ENCODE measurements at regions not wholly inside any gene's neighbourhood (a gene's known extent, or its start where the extent isn't known, plus 50 kb on each side); places are given as distances from the start of the nearest gene placed in this dataset.

DNA sequence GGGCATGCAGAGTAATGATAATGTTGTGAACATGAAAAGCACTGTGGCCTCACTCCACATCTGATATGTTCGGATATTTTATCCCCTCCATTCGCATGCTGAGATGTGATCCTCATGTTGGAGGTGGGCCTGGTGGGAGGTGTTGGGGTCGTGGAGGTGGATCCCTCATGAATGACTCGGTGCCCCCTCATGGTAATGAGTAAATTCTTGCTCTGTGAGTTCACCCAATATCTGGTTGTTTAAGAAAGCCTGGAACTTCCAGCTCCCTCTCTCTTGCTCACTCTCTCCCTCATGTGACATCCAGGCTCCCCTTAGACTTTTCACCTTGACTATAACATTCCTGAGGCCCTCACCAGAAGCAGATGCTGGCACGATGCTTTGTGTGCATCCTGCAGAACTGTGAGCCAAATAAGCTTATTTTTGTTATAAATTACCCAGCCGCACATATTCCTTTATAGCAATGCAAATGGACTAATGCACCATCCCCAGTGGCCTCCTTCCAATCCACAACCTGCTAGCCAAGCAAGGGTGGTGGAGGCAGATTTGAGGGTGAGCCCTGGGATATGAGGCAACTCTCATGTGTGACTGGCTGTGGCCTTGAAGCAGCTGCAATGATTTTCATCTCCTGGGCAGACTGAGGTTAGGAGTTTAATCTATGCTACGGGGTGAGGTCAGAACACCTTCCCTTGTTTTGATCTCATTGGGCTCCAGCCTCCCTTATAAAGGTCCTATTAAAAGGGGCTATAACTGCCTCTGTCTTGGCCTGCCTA is 276.5 kb downstream of the ETS1 start:
- H3K4me3 ChIP-seq (ENCODE audit: low read length, poor library complexity, severe bottlenecking), result no peak overlapping the region
- no peaks in the 10 kb centered on the region for H3K9me2 ChIP-seq (replicated peaks; ENCODE audit: low read depth, low read length)
- H2AFZ ChIP-seq (ENCODE audit: low read length), result no peak overlapping the region
- H3K9me3 ChIP-seq (ENCODE audit: insufficient read depth, low read depth, low read length), result peaks cover 23% of the 10 kb centered on the region
- TF ChIP-seq CTCF (conservative IDR thresholded peaks at IDR 0.05; ENCODE audit: low read length) (no peak), EZH2phosphoT487 (IDR thresholded peaks at IDR 0.05; ENCODE audit: borderline replicate concordance) (no peak)
- H3K36me3 ChIP-seq (ENCODE audit: insufficient read depth, low read length), result no peaks in the 10 kb centered on the region
- no peaks in the 10 kb centered on the region for H3F3A ChIP-seq (ENCODE audit: low read depth)
- no peaks in the 10 kb centered on the region for H3K79me2 ChIP-seq (ENCODE audit: insufficient read depth, low read length)
- no peak overlapping the region for H3K9ac ChIP-seq (ENCODE audit: low read depth, low read length, poor library complexity, severe bottlenecking)
- H3K4me2 ChIP-seq (ENCODE audit: low read depth, low read length, poor library complexity, severe bottlenecking), result no peak overlapping the region
- H3K27me3 ChIP-seq (ENCODE audit: insufficient read depth, low read length, poor library complexity, severe bottlenecking), result no peaks in the 10 kb centered on the region
- H4K20me1 ChIP-seq (ENCODE audit: insufficient read depth, low read length, poor library complexity, severe bottlenecking), result no peaks in the 10 kb centered on the region
- H3K4me1 ChIP-seq (ENCODE audit: insufficient read depth, low read length, poor library complexity, severe bottlenecking), result peaks cover 42% of the 10 kb centered on the region

DNA sequence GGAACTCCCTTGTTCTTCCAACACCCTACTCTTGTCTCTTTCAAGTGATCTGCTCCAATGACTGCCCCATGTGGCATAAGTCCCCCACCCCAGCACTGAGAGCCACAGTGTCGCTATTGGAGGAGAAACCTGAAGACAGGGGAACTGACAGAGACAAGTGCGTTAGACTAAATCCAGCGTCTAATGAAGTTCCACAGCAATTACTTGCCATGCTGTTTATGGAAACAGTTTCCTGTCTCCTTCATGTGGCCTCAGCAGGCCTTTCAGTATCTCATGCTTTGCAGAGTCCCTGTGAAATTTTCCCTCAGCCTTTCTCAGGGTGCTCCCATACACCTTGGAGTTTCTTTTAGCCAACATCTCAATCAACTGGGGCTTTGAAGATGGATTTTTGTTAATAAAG is 277.4 kb downstream of the ETS1 start:
- Histone ChIP-seq H3K36me3 (ENCODE audit: insufficient read depth, low read length) (no peaks in the 10 kb centered on the region), H3K9ac (ENCODE audit: low read depth, low read length, poor library complexity, severe bottlenecking) (no peak overlapping the region), H3K4me1 (ENCODE audit: insufficient read depth, low read length, poor library complexity, severe bottlenecking) (peaks cover 49% of the 10 kb centered on the region), H3K9me3 (ENCODE audit: insufficient read depth, low read depth, low read length) (peaks cover 15% of the 10 kb centered on the region), H3K9me2 (replicated peaks; ENCODE audit: low read depth, low read length) (no peaks in the 10 kb centered on the region), H4K20me1 (ENCODE audit: insufficient read depth, low read length, poor library complexity, severe bottlenecking) (no peaks in the 10 kb centered on the region), H3K27me3 (ENCODE audit: insufficient read depth, low read length, poor library complexity, severe bottlenecking) (no peaks in the 10 kb centered on the region), H3K4me3 (ENCODE audit: low read length, poor library complexity, severe bottlenecking) (no peak overlapping the region), H3F3A (ENCODE audit: low read depth) (no peaks in the 10 kb centered on the region), H2AFZ (ENCODE audit: low read length) (0 out of 2 replicates have a peak overlapping the region, but pooled peaks have one; percentile 34), H3K79me2 (ENCODE audit: insufficient read depth, low read length) (no peaks in the 10 kb centered on the region), H3K4me2 (ENCODE audit: low read depth, low read length, poor library complexity, severe bottlenecking) (no peak overlapping the region)
- TF ChIP-seq CTCF (conservative IDR thresholded peaks at IDR 0.05; ENCODE audit: low read length) (no peak), EZH2phosphoT487 (IDR thresholded peaks at IDR 0.05; ENCODE audit: borderline replicate concordance) (no peak)

GRCh38 chr11:128308794-128309193 is 278.6 kb downstream of the ETS1 start:
- peaks cover 62% of the 10 kb centered on the region for H3K4me1 ChIP-seq (ENCODE audit: insufficient read depth, low read length, poor library complexity, severe bottlenecking)
- no peak overlapping the region for H3K4me3 ChIP-seq (ENCODE audit: low read length, poor library complexity, severe bottlenecking)
- no peak overlapping the region for H3K4me2 ChIP-seq (ENCODE audit: low read depth, low read length, poor library complexity, severe bottlenecking)
- peaks cover 3% of the 10 kb centered on the region for H3K9me3 ChIP-seq (ENCODE audit: insufficient read depth, low read depth, low read length)
- H3K36me3 ChIP-seq (ENCODE audit: insufficient read depth, low read length), result no peaks in the 10 kb centered on the region
- H3K27me3 ChIP-seq (ENCODE audit: insufficient read depth, low read length, poor library complexity, severe bottlenecking), result no peaks in the 10 kb centered on the region
- H3K79me2 ChIP-seq (ENCODE audit: insufficient read depth, low read length), result no peaks in the 10 kb centered on the region
- H3K9me2 ChIP-seq (replicated peaks; ENCODE audit: low read depth, low read length), result no peaks in the 10 kb centered on the region
- H3K9ac ChIP-seq (ENCODE audit: low read depth, low read length, poor library complexity, severe bottlenecking), result no peak overlapping the region
- TF ChIP-seq CTCF (conservative IDR thresholded peaks at IDR 0.05; ENCODE audit: low read length) (no peak), EZH2phosphoT487 (IDR thresholded peaks at IDR 0.05; ENCODE audit: borderline replicate concordance) (no peak)
- 0 out of 2 replicates have a peak, but pooled peaks cover 3% of the 10 kb centered on the region for H3F3A ChIP-seq (ENCODE audit: low read depth)
- no peaks in the 10 kb centered on the region for H4K20me1 ChIP-seq (ENCODE audit: insufficient read depth, low read length, poor library complexity, severe bottlenecking)
- H2AFZ ChIP-seq (ENCODE audit: low read length), result no peak overlapping the region
